K562 (cell line): ENCODE measurements at regions not wholly inside any gene's neighbourhood (a gene's known extent, or its start where the extent isn't known, plus 50 kb on each side); places are given as distances from the start of the nearest gene placed in this dataset.

Experiments
- ATAC-seq: fragments of 200-7000 bp; cut with Tn5 transposase; 3 replicates; pipeline ENCODE4 v1.9.1; 2020; ENCODE audit warnings: moderate library complexity
- BruUV-seq: library from RNA; stranded (reverse); fragments of 400-500 nt; replicated peaks from 2 replicates; lab custom pipeline; 2021; lab: Mats Ljungman, UMichigan
- CTCF ChIA-PET: fragments of 300-600 bp; formaldehyde crosslinking; extraction: SDS; loops from one replicate; lab custom pipeline; 2021; ENCODE audit warnings: low intra/inter-chr PET ratio; lab: Yijun Ruan, JAX
- POLR2A ChIA-PET: fragments of 300-600, 350-650 bp; sonication (Branson Sonifier 250); formaldehyde crosslinking; extraction: SDS; loops from one replicate; lab custom pipeline; 2021; ENCODE audit warnings: antibody characterized with exemption, inconsistent platforms; lab: Yijun Ruan, JAX
- DNase-seq, 4 experiments: peaks; one replicate each; pipeline versions ENCODE4 v3.0.0 to v3.0.0-alpha.2; 2011 to 2018; ENCODE audit warnings: low spot score in 3 of 4, mixed read lengths in 3 of 4; ENCODE audit errors: extremely low read depth in 1 of 4
- FAIRE-seq: peaks from 2 replicates; lab custom pipeline; 2011; peaks lifted over from hg19 to GRCh38; lab: Jason Lieb, UNC
- H2AFZ ChIP-seq: 2 replicates; pipeline ENCODE4 v1.6.0; 2011; ENCODE audit warnings: low read depth, low read length, control low read depth, inconsistent platforms
- H3K27ac ChIP-seq: fragments of 200-600 bp; 3 replicates; pipeline ENCODE4 v1.8.0; 2011; ENCODE audit warnings: low read depth, mild to moderate bottlenecking, control low read depth, inconsistent platforms, low read length, moderate library complexity, mixed read lengths; ENCODE audit errors: extremely low read depth
- H3K27me3 ChIP-seq, 2 experiments: fragments of 300-600 bp in 1 of 2; 2 replicates in 1 of 2; 3 replicates in 1 of 2; pipeline versions ENCODE4 v1.6.0 to v1.8.0; 2011; ENCODE audit warnings: inconsistent platforms in 2 of 2, low read length in 2 of 2, mild to moderate bottlenecking in 1 of 2, mixed read lengths in 1 of 2, moderate library complexity in 1 of 2; ENCODE audit not compliant: control insufficient read depth in 2 of 2, insufficient read depth in 2 of 2
- H3K36me3 ChIP-seq: fragments of 300-600 bp; 3 replicates; pipeline ENCODE4 v1.8.0; 2011; ENCODE audit warnings: mild to moderate bottlenecking, low read length, inconsistent platforms; ENCODE audit not compliant: control insufficient read depth, insufficient read depth
- H3K4me1 ChIP-seq, 2 experiments: fragments of 200-600 bp in 1 of 2; replicated peaks in 1 of 2; 2 replicates in 1 of 2; 3 replicates in 1 of 2; pipeline versions ENCODE4 v1.5.1 to v1.8.0; 2011; ENCODE audit warnings: inconsistent platforms in 2 of 2, low read length in 2 of 2, mild to moderate bottlenecking in 1 of 2, mixed read lengths in 1 of 2, moderate library complexity in 1 of 2; ENCODE audit not compliant: control insufficient read depth in 2 of 2, insufficient read depth in 2 of 2
- H3K4me2 ChIP-seq: 2 replicates; pipeline ENCODE4 v1.6.1; 2011; ENCODE audit warnings: low read length, control low read depth, inconsistent platforms, mixed read lengths; ENCODE audit not compliant: insufficient read depth
- H3K4me3 ChIP-seq: fragments of 200-600 bp; sonication (generic), shearing (Covaris generic); 2 replicates; pipeline ENCODE4 v1.5.1; 2016; ENCODE audit warnings: control low read depth, inconsistent platforms
- H3K79me2 ChIP-seq: fragments of 200-600 bp; 3 replicates; pipeline ENCODE4 v1.8.0; 2011; ENCODE audit warnings: low read length, inconsistent platforms; ENCODE audit not compliant: control insufficient read depth, insufficient read depth
- H3K9ac ChIP-seq, 2 experiments: 2 replicates each; pipeline versions ENCODE4 v1.6.0 to v1.6.1; 2011; ENCODE audit warnings: low read depth in 2 of 2, low read length in 2 of 2, control low read depth in 1 of 2, inconsistent platforms in 1 of 2, mild to moderate bottlenecking in 1 of 2, mixed read lengths in 1 of 2; ENCODE audit not compliant: insufficient read depth in 1 of 2
- H3K9me1 ChIP-seq: one replicate; pipeline ENCODE4 v1.6.0; 2011; ENCODE audit warnings: inconsistent platforms, mild to moderate bottlenecking, low read length, moderate library complexity; ENCODE audit not compliant: control insufficient read depth, insufficient read depth
- H3K9me3 ChIP-seq: replicated peaks from 2 replicates; pipeline ENCODE4 v1.5.1; 2011; ENCODE audit warnings: low read depth, low read length, inconsistent platforms; ENCODE audit not compliant: control insufficient read depth, insufficient read depth
- H4K20me1 ChIP-seq: replicated peaks from 2 replicates; pipeline ENCODE4 v1.6.1; 2011; ENCODE audit warnings: low read length, inconsistent platforms, mixed read lengths; ENCODE audit not compliant: control insufficient read depth, insufficient read depth
- BACH1 ChIP-seq: fragments of 200-800 bp; sonication (Bioruptor generic); IDR thresholded peaks from 2 replicates; pipeline ENCODE4 v1.6.1; 2016; ENCODE audit warnings: missing genetic modification characterization, missing compliant biosample characterization
- CEBPG ChIP-seq, 3 experiments: fragments of 200-800 bp in 1 of 3; sonication (Bioruptor generic) in 1 of 3; sonication (generic) in 1 of 3; formaldehyde crosslinking in 1 of 3; IDR thresholded peaks in 2 of 3; conservative IDR thresholded peaks in 1 of 3; 2 replicates each; pipeline versions ENCODE4 v1.6.1 to v1.8.0; 2016 to 2022; ENCODE audit warnings: missing compliant biosample characterization in 2 of 3, missing genetic modification characterization in 2 of 3, mild to moderate bottlenecking in 1 of 3, missing genetic modification reagents in 1 of 3
- DACH1 ChIP-seq: fragments of 450-650 bp; IDR thresholded peaks from 2 replicates; pipeline ENCODE4 v1.6.1; 2018; ENCODE audit not compliant: partially characterized antibody
- HNRNPK ChIP-seq: fragments of 200-400 bp; formaldehyde crosslinking; IDR thresholded peaks from one replicate; pipeline ENCODE4 v1.6.1; 2018; ENCODE audit warnings: mild to moderate bottlenecking, low read depth, low read length; ENCODE audit not compliant: poor library complexity, severe bottlenecking
- MAFK ChIP-seq: IDR thresholded peaks from 2 replicates; pipeline ENCODE4 v1.6.1; 2011; ENCODE audit warnings: low read length, improper control_type of control experiment
- NR2F6 ChIP-seq: fragments of 450-650 bp; formaldehyde crosslinking; IDR thresholded peaks from 2 replicates; pipeline ENCODE4 v1.4.0; 2020; ENCODE audit warnings: mild to moderate bottlenecking
- PCBP2 ChIP-seq: fragments of 200-400 bp; formaldehyde crosslinking; IDR thresholded peaks from 2 replicates; pipeline ENCODE4 v1.6.1; 2018; ENCODE audit warnings: low read length, low read depth, mild to moderate bottlenecking, moderate library complexity; ENCODE audit not compliant: poor library complexity, severe bottlenecking
- PRPF4 ChIP-seq: fragments of 200-400 bp; formaldehyde crosslinking; IDR thresholded peaks from one replicate; pipeline ENCODE4 v1.6.1; 2017; ENCODE audit warnings: low read length, low read depth, mild to moderate bottlenecking; ENCODE audit not compliant: insufficient read depth, poor library complexity, severe bottlenecking
- RBBP5 ChIP-seq: fragments of 200-600 bp; sonication (generic); IDR thresholded peaks from 2 replicates; pipeline ENCODE4 v1.6.1; 2012; ENCODE audit warnings: borderline replicate concordance, mild to moderate bottlenecking, low read length, control low read depth, inconsistent platforms; ENCODE audit not compliant: insufficient read depth, poor library complexity, severe bottlenecking
- RBM17 ChIP-seq: fragments of 200-400 bp; formaldehyde crosslinking; IDR thresholded peaks from 2 replicates; pipeline ENCODE4 v1.6.1; 2017; ENCODE audit warnings: low read depth, mild to moderate bottlenecking, low read length, borderline replicate concordance
- TAF15 ChIP-seq: fragments of 200-400 bp; formaldehyde crosslinking; IDR thresholded peaks from 2 replicates; pipeline ENCODE4 v1.6.1; 2017; ENCODE audit warnings: mild to moderate bottlenecking, low read depth, low read length, moderate library complexity
- TAF9B ChIP-seq: fragments of 450-650 bp; IDR thresholded peaks from 2 replicates; pipeline ENCODE4 v1.6.1; 2018; ENCODE audit warnings: mild to moderate bottlenecking; ENCODE audit not compliant: partially characterized antibody
- XRCC5 ChIP-seq: fragments of 200-400 bp; formaldehyde crosslinking; IDR thresholded peaks from 2 replicates; pipeline ENCODE4 v1.6.1; 2017; ENCODE audit warnings: low read depth, mild to moderate bottlenecking, low read length
- ZNF589 ChIP-seq: fragments of 200-800 bp; sonication (Bioruptor generic); IDR thresholded peaks from 2 replicates; pipeline ENCODE4 v1.6.1; 2016; ENCODE audit warnings: low read depth, missing genetic modification characterization, missing compliant biosample characterization
- WGBS: fragments of 100-300 bp; shearing (Covaris generic); methylation state at CpG from one replicate; pipeline ENCODE4 v1.1.6; 2016; ENCODE audit warnings: low coverage, mixed read lengths; ENCODE audit not compliant: insufficient coverage; ENCODE audit errors: missing lambda C conversion rate; 5-methylcytosine and 5-hydroxymethylcytosine counted together
- in situ Hi-C: fragments of 300-500 bp; cut with MboI; formaldehyde crosslinking; loops from 4 replicates; pipeline ENCODE4 v1.15.0; 2018; ENCODE audit warnings: inconsistent platforms, mixed read lengths
- intact Hi-C: fragments of 100-400 bp; cut with micrococcal nuclease; formaldehyde crosslinking; loops from 2 replicates; pipeline ENCODE4 v1.14.2; 2022
- TF ChIP-seq, protein P1 (sequence below): fragments of 150-350 bp; conservative IDR thresholded peaks from 2 replicates; pipeline ENCODE4 v1.6.1; 2014; ENCODE audit warnings: low read length
- TF ChIP-seq, protein P2 (sequence below): conservative IDR thresholded peaks from 2 replicates; pipeline ENCODE4 v1.6.1; 2011; ENCODE audit warnings: low read depth, mild to moderate bottlenecking, low read length; ENCODE audit not compliant: control insufficient read depth

DNA sequence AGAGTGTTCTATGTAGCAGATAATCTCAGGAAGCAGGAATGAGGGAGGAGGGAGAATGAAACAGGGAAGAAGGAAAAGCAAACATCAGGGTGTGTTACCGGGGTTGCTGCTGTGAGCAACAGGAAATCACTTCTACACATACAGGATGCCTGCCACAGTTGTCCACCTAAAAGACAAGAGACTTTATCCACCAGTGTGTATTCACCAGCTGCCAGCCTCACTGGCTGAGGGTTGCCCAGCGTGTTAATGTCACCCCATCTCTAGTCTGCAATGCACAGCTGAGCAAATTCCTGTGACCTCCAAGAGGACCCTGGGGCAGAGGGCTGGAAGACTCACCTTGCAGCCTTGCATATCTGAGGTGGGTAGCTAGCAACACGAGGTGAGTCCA, 183.7 kb downstream of the GPAM start (continued):
- TF ChIP-seq PCBP2, result no peak
- no peak for TF ChIP-seq NR2F6
- TF ChIP-seq XRCC5, result no peak
- TF ChIP-seq PRPF4, result no peak
- TF ChIP-seq RBBP5, result no peak

DNA sequence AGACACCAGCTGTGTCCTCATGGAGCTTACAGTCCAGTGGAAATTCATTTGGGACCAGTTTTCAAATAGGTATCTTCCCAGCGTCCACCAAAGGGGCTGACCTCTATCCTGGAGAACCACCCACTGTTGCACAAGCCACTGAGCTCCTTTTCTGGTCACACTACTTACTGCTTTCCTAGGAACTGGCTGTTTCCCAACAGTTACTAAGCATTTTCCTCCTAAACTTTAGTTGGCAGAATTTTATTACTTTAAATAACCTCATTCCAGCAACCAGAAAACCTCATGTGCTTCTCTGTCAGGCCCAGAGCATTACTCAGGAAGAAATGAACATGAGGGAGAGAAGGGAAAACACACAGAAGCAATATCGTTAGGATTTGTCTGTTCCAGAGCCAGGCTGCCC, 183.1 kb downstream of the GPAM start:
- H3K9ac ChIP-seq, result no peak overlapping the region
- in situ Hi-C loops (no loop called here), intact Hi-C loops (no loop called here)
- H3K79me2 ChIP-seq, result no peaks in the 10 kb centered on the region
- DNase-seq, result no peak
- no peaks in the 10 kb centered on the region for H3K27me3 ChIP-seq
- BruUV-seq, result no TSS peak
- H3K9me3 ChIP-seq, result no peaks in the 10 kb centered on the region
- 0% methylated on average over 2 of the region's 2 CpGs for WGBS
- no peaks in the 10 kb centered on the region for H3K4me1 ChIP-seq
- TF ChIP-seq HNRNPK (no peak), DACH1 (no peak), TAF9B (no peak), RBM17 (no peak), CEBPG (CRISPR knock-in tag; IDR thresholded peaks at IDR 0.05) (no peak), CEBPG (tag; conservative IDR thresholded peaks at IDR 0.05 in 1 of 2, IDR thresholded peaks at IDR 0.05 in 1 of 2) (no peak), NR2F6 (no peak), TAF15 (no peak), MAFK (no peak), ZNF589 (no peak), BACH1 (tag) (no peak)
- TF ChIP-seq, protein P1, sequence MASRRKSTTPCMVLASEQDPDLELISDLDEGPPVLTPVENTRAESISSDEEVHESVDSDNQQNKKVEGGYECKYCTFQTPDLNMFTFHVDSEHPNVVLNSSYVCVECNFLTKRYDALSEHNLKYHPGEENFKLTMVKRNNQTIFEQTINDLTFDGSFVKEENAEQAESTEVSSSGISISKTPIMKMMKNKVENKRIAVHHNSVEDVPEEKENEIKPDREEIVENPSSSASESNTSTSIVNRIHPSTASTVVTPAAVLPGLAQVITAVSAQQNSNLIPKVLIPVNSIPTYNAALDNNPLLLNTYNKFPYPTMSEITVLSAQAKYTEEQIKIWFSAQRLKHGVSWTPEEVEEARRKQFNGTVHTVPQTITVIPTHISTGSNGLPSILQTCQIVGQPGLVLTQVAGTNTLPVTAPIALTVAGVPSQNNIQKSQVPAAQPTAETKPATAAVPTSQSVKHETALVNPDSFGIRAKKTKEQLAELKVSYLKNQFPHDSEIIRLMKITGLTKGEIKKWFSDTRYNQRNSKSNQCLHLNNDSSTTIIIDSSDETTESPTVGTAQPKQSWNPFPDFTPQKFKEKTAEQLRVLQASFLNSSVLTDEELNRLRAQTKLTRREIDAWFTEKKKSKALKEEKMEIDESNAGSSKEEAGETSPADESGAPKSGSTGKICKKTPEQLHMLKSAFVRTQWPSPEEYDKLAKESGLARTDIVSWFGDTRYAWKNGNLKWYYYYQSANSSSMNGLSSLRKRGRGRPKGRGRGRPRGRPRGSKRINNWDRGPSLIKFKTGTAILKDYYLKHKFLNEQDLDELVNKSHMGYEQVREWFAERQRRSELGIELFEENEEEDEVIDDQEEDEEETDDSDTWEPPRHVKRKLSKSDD, result no peak
- TF ChIP-seq, protein P2, sequence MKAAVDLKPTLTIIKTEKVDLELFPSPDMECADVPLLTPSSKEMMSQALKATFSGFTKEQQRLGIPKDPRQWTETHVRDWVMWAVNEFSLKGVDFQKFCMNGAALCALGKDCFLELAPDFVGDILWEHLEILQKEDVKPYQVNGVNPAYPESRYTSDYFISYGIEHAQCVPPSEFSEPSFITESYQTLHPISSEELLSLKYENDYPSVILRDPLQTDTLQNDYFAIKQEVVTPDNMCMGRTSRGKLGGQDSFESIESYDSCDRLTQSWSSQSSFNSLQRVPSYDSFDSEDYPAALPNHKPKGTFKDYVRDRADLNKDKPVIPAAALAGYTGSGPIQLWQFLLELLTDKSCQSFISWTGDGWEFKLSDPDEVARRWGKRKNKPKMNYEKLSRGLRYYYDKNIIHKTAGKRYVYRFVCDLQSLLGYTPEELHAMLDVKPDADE, result no peak
- no peaks in the 10 kb centered on the region for H3K9me1 ChIP-seq
- H3K4me3 ChIP-seq, result no peak overlapping the region
- ChIA-PET POLR2A (no interaction called here), CTCF (no interaction called here)
- no peak overlapping the region for H3K27ac ChIP-seq
- H4K20me1 ChIP-seq, result no peaks in the 10 kb centered on the region
- H3K4me2 ChIP-seq, result no peak overlapping the region
- no peaks in the 10 kb centered on the region for H3K36me3 ChIP-seq
- H2AFZ ChIP-seq, result no peak overlapping the region
- FAIRE-seq, result no peak
- ATAC-seq, result no peak
